WTC11 (cell line): ENCODE measurements at regions not wholly inside any gene's neighbourhood (a gene's known extent, or its start where the extent isn't known, plus 50 kb on each side); places are given as distances from the start of the nearest gene placed in this dataset.
A peak's percentile ranks its signal among the peaks of the same experiment; 100 is the strongest.

ENCODE experiments used
- ATAC-seq: fragments of 200-7000 bp; cut with Tn5 transposase; 2 replicates; pipeline ENCODE4 v1.10.0; 2021; ENCODE audit warnings: mild to moderate bottlenecking, moderate library complexity
- CTCF ChIA-PET: fragments of 300-600 bp; sonication (Branson Sonifier 250); formaldehyde crosslinking; loops from one replicate; lab custom pipeline; 2021; ENCODE audit warnings: antibody characterized with exemption; lab: Charles Lee
- POLR2A ChIA-PET: fragments of 350-600 bp; sonication (Branson Sonifier 250); formaldehyde crosslinking; loops from one replicate; lab custom pipeline; 2021; ENCODE audit warnings: antibody characterized with exemption; lab: Charles Lee
- DNase-seq: peaks from one replicate; pipeline ENCODE4 v3.0.0; 2021; ENCODE audit warnings: low spot score
- H3K27ac Mint-ChIP-seq: 2 replicates; pipeline ENCODE4 v1.8.0; 2021; ENCODE audit warnings: mixed read lengths
- H3K27me3 Mint-ChIP-seq: 2 replicates; pipeline ENCODE4 v1.8.0; 2021; ENCODE audit warnings: low read depth, mild to moderate bottlenecking, moderate library complexity, mixed read lengths
- H3K36me3 Mint-ChIP-seq: 2 replicates; pipeline ENCODE4 v1.8.0; 2021; ENCODE audit warnings: mixed read lengths
- H3K4me1 Mint-ChIP-seq: 2 replicates; pipeline ENCODE4 v1.8.0; 2022; ENCODE audit warnings: mixed read lengths
- H3K4me3 Mint-ChIP-seq: 2 replicates; pipeline ENCODE4 v1.8.0; 2021; ENCODE audit warnings: mild to moderate bottlenecking, moderate library complexity, mixed read lengths
- H3K9me3 Mint-ChIP-seq: 2 replicates; pipeline ENCODE4 v1.8.0; 2021; ENCODE audit warnings: mixed read lengths
- CDX4 ChIP-seq: fragments of 250-450 bp; sonication (Bioruptor Pico); IDR thresholded peaks from 2 replicates; pipeline ENCODE4 v1.9.0; 2021; ENCODE audit warnings: moderate library complexity, mild to moderate bottlenecking, inconsistent platforms, borderline replicate concordance
- EMX1 ChIP-seq: fragments of 250-450 bp; sonication (Bioruptor Pico); IDR thresholded peaks from 2 replicates; pipeline ENCODE4 v1.8.0; 2021; ENCODE audit warnings: mild to moderate bottlenecking
- ETV6 ChIP-seq: sonication (generic); formaldehyde crosslinking; IDR thresholded peaks from 2 replicates; pipeline ENCODE4 v1.8.1; 2022; ENCODE audit warnings: mild to moderate bottlenecking, missing genetic modification reagents
- FOXP4 ChIP-seq: sonication (generic); formaldehyde crosslinking; IDR thresholded peaks from 2 replicates; pipeline ENCODE4 v1.8.0; 2022; ENCODE audit warnings: mild to moderate bottlenecking, missing genetic modification reagents
- GABPB1 ChIP-seq: sonication (generic); formaldehyde crosslinking; IDR thresholded peaks from 2 replicates; pipeline ENCODE4 v1.8.1; 2023; ENCODE audit warnings: mild to moderate bottlenecking, missing genetic modification reagents
- JAZF1 ChIP-seq: fragments of 250-450 bp; sonication (Bioruptor Pico); IDR thresholded peaks from 2 replicates; pipeline ENCODE4 v1.9.0; 2021; ENCODE audit warnings: moderate library complexity, mild to moderate bottlenecking, inconsistent platforms
- NFATC4 ChIP-seq: fragments of 250-450 bp; sonication (Bioruptor Pico); IDR thresholded peaks from 2 replicates; pipeline ENCODE4 v1.9.0; 2021; ENCODE audit warnings: mild to moderate bottlenecking
- NFE2L1 ChIP-seq: sonication (generic); formaldehyde crosslinking; IDR thresholded peaks from 2 replicates; pipeline ENCODE4 v1.8.1; 2023; ENCODE audit warnings: missing genetic modification reagents
- OVOL2 ChIP-seq: fragments of 250-450 bp; sonication (Bioruptor Pico); IDR thresholded peaks from 2 replicates; pipeline ENCODE4 v1.9.0; 2021; ENCODE audit warnings: mild to moderate bottlenecking, borderline replicate concordance
- SMAD4 ChIP-seq: sonication (generic); formaldehyde crosslinking; IDR thresholded peaks from 2 replicates; pipeline ENCODE4 v1.8.0; 2022; ENCODE audit warnings: mild to moderate bottlenecking, missing genetic modification reagents
- SP1 ChIP-seq: sonication (generic); formaldehyde crosslinking; conservative IDR thresholded peaks from 2 replicates; pipeline ENCODE4 v1.8.1; 2022; ENCODE audit warnings: missing genetic modification reagents
- TEAD1 ChIP-seq: sonication (generic); formaldehyde crosslinking; IDR thresholded peaks from 2 replicates; pipeline ENCODE4 v1.8.0; 2022; ENCODE audit warnings: mild to moderate bottlenecking, missing genetic modification reagents
- TEAD4 ChIP-seq: sonication (generic); formaldehyde crosslinking; IDR thresholded peaks from 2 replicates; pipeline ENCODE4 v1.8.0; 2022; ENCODE audit warnings: mild to moderate bottlenecking, missing genetic modification reagents
- USF2 ChIP-seq: sonication (generic); formaldehyde crosslinking; IDR thresholded peaks from 2 replicates; pipeline ENCODE4 v1.8.1; 2023; ENCODE audit warnings: mild to moderate bottlenecking, missing genetic modification reagents, moderate library complexity
- ZNF396 ChIP-seq: fragments of 250-450 bp; sonication (Bioruptor Pico); IDR thresholded peaks from 2 replicates; pipeline ENCODE4 v1.8.0; 2021; ENCODE audit warnings: mild to moderate bottlenecking, moderate library complexity, borderline replicate concordance
- ZNF671 ChIP-seq: fragments of 250-450 bp; sonication (Bioruptor Pico); IDR thresholded peaks from 2 replicates; pipeline ENCODE4 v1.8.0; 2021; ENCODE audit warnings: mild to moderate bottlenecking
- ZSCAN18 ChIP-seq: fragments of 250-450 bp; sonication (Bioruptor Pico); IDR thresholded peaks from 2 replicates; pipeline ENCODE4 v2.1.2; 2022; ENCODE audit warnings: mild to moderate bottlenecking, moderate library complexity

- TF ChIP-seq CDX4 (CRISPR knock-in tag) (no peak), EMX1 (CRISPR knock-in tag) (no peak), ZSCAN18 (CRISPR knock-in tag) (no peak), SMAD4 (no peak), TEAD4 (CRISPR knock-in tag) (no peak), TEAD1 (no peak), OVOL2 (CRISPR knock-in tag) (no peak)
Measured at GRCh38 chr1:8077602-8078001, 51.5 kb upstream of the ERRFI1 start (continued).

DNA sequence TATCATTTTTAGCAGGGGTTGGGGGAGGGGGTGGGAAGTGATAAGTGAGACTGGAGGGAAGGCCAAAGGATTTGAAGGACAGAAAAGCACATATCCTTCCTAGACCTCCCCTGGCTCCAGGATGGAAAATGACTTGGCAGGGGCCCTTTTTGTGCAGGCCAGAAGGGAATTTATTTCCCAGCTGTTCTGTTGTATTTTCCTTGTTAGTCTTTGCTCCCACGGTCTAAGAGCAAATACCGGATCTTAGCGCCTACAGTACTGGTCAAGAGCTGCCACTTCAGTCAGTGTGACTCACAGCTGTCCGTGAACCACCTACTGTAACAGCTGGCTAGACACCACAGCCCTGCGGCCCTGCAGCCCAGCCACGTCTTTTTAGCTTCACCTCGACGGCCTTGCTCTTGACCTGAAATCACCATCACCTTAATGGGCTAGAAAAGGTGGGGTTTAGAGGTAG lies 51.0 kb upstream of the ERRFI1 start:
- H3K4me3 Mint-ChIP-seq: no peak overlapping the region
- TF ChIP-seq TEAD4 (CRISPR knock-in tag) (no peak), NFE2L1 (no peak), ZNF671 (CRISPR knock-in tag) (no peak), NFATC4 (CRISPR knock-in tag) (no peak), FOXP4 (CRISPR knock-in tag) (no peak), SP1 (CRISPR knock-in tag) (no peak), GABPB1 (CRISPR knock-in tag) (0 out of 2 replicates have a peak, but pooled peaks have one; percentile 34), ZNF396 (CRISPR knock-in tag) (no peak)
- H3K4me1 Mint-ChIP-seq: peaks cover 27% of the 10 kb centered on the region
- ATAC-seq: no peak
- ChIA-PET CTCF (interaction anchor here (2.4 to 2.9 kb wide), 2 partner anchors 62 to 237 kb away, joined by 9 to 10 read pairs; no protein-coding TSS in a partner anchor), POLR2A (interaction anchor here (0.6 kb wide), 1 partner anchor 21 kb away, joined by 6 read pairs; no protein-coding TSS in a partner anchor)
- H3K27me3 Mint-ChIP-seq: no peaks in the 10 kb centered on the region; the same call in 1 of the 2 replicates
- no peaks in the 10 kb centered on the region for H3K9me3 Mint-ChIP-seq
- DNase-seq: no peak
- no peaks in the 10 kb centered on the region for H3K36me3 Mint-ChIP-seq
- no peak overlapping the region; the same call in 1 of the 2 replicates for H3K27ac Mint-ChIP-seq

DNA sequence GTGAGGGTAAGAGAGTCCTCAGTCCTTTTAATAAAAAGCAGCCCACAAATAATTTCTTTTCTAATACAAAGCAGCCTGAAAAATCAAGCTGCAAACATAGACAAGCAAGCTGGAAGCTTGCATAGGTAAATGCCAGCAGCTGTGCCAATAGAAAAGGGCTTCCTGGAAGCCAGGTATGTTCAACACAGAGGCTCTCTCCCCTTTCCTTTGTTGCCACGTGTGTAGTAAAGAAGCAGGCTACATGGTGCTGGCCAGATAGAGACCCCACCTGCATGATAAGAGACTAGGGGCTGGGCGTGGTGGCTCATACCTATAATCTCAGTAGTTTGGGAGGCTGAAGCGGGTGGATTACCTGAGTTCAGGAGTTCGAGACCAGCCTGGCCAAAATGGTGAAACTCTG lies 50.1 kb upstream of the ERRFI1 start:
- Mint-ChIP-seq H3K9me3 (no peaks in the 10 kb centered on the region), H3K36me3 (no peaks in the 10 kb centered on the region), H3K4me1 (peaks cover 27% of the 10 kb centered on the region), H3K27me3 (no peaks in the 10 kb centered on the region; the same call in 1 of the 2 replicates), H3K4me3 (no peak overlapping the region), H3K27ac (no peak overlapping the region)
- TF ChIP-seq JAZF1 (CRISPR knock-in tag): no peak
- no peak for TF ChIP-seq USF2 (CRISPR knock-in tag)
- no peak for TF ChIP-seq ZSCAN18 (CRISPR knock-in tag)
- TF ChIP-seq ETV6 (CRISPR knock-in tag): no peak
- CTCF ChIA-PET: interaction anchor here (2.9 kb wide), 1 partner anchor 61 kb away, joined by 9 read pairs; no protein-coding TSS in a partner anchor
- POLR2A ChIA-PET: no interaction called here
- DNase-seq (no peak), ATAC-seq (no peak)
